Activated T-helper 1 cell treated with anti-CD3 and anti-CD28 coated beads, Interleukin-12 subunit alpha, Interleukin-12 subunit beta, Interleukin-2, Interleukin-4 antibody, amounts not matched to agents 30 ng/mL and 10 ng/mL and 1 ng/mL, durations not matched to agents 14 hours and 24 hours and 36 hours (primary cell): ENCODE measurements at regions not wholly inside any gene's neighbourhood (a gene's known extent, or its start where the extent isn't known, plus 50 kb on each side); places are given as distances from the start of the nearest gene placed in this dataset.

Experiments used
- DNase-seq: peaks from one replicate; pipeline ENCODE4 v3.0.0; 2021; ENCODE audit warnings: low spot score
- H3K27ac Mint-ChIP-seq: one replicate; pipeline ENCODE4 v1.8.0; 2021; ENCODE audit warnings: mild to moderate bottlenecking, mixed read lengths
- H3K27me3 Mint-ChIP-seq: one replicate; pipeline ENCODE4 v1.8.0; 2022; ENCODE audit warnings: mild to moderate bottlenecking, moderate library complexity, mixed read lengths; ENCODE audit not compliant: insufficient read depth
- H3K36me3 Mint-ChIP-seq: one replicate; pipeline ENCODE4 v1.8.0; 2021; ENCODE audit warnings: low read depth, mixed read lengths
- H3K4me1 Mint-ChIP-seq: one replicate; pipeline ENCODE4 v1.8.0; 2021; ENCODE audit warnings: low read depth, mixed read lengths
- H3K4me3 Mint-ChIP-seq: one replicate; pipeline ENCODE4 v1.8.0; 2021; ENCODE audit warnings: mild to moderate bottlenecking, moderate library complexity, mixed read lengths
- H3K9me3 Mint-ChIP-seq: one replicate; pipeline ENCODE4 v1.8.0; 2021; ENCODE audit warnings: mixed read lengths
- intact Hi-C: fragments of 100-400 bp; cut with micrococcal nuclease; formaldehyde crosslinking; loops from one replicate; pipeline ENCODE4 v1.15.1; 2024

DNA sequence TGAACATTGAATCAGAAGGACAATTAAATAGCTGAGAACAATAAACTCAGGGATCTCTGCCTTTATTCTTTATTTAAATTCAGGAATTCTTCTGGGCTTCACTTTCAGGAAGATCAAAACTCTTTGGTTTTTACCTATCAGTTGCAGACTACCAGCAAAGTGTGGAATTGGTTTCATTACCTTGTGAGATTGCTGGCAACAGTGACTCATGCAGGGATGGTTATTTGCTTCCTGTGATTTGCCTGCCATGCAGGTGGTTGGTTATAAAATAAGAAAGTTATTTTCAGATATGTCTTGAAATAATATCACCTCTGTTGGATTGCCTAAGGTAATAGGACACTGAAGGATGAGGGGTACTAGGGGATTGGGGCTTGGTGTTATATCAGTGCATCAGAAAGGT lies 204.6 kb downstream of the PTBP2 start:
- intact Hi-C loops, result no loop called here
- DNase-seq, result no peak
- Mint-ChIP-seq H3K27ac (no peak overlapping the region), H3K4me3 (no peak overlapping the region), H3K27me3 (peaks cover 4% of the 10 kb centered on the region), H3K36me3 (no peaks in the 10 kb centered on the region), H3K9me3 (peaks cover 10% of the 10 kb centered on the region), H3K4me1 (no peaks in the 10 kb centered on the region)

DNA sequence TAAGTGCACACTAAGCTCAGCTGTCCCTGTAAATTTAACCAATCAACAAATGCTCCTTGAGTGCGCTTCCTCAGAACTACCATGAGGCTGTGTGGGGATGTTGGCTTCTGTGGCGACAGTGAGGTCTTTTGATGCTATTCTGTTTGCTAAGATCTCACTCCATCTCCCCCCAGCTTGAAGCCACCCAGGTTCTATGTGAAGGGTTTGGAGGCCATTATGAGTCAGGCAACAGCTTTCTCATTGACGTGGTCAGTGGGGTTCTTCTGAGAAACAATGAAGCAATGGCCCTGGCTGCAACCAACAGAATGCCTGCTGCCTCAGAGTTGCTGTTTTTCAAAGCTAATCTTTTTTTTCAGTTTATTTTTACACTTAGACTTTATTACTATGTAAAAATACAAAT lies 205.5 kb downstream of the PTBP2 start:
- H3K27me3 Mint-ChIP-seq, result peaks cover 4% of the 10 kb centered on the region
- H3K36me3 Mint-ChIP-seq, result no peaks in the 10 kb centered on the region
- no peak overlapping the region for H3K27ac Mint-ChIP-seq
- no peaks in the 10 kb centered on the region for H3K4me1 Mint-ChIP-seq
- peaks cover 10% of the 10 kb centered on the region for H3K9me3 Mint-ChIP-seq
- DNase-seq, result no peak
- intact Hi-C loops, result no loop called here
- no peak overlapping the region for H3K4me3 Mint-ChIP-seq

- H3K27ac Mint-ChIP-seq, result no peak overlapping the region
- H3K27me3 Mint-ChIP-seq, result peaks cover 4% of the 10 kb centered on the region
- no peaks in the 10 kb centered on the region for H3K36me3 Mint-ChIP-seq
- no peaks in the 10 kb centered on the region for H3K4me1 Mint-ChIP-seq
- no peaks in the 10 kb centered on the region for H3K9me3 Mint-ChIP-seq
- DNase-seq, result no peak
- H3K4me3 Mint-ChIP-seq, result no peak overlapping the region
- intact Hi-C loops, result no loop called here
Measured at GRCh38 chr1:96931136-96931535, 209.6 kb downstream of the PTBP2 start.

DNA sequence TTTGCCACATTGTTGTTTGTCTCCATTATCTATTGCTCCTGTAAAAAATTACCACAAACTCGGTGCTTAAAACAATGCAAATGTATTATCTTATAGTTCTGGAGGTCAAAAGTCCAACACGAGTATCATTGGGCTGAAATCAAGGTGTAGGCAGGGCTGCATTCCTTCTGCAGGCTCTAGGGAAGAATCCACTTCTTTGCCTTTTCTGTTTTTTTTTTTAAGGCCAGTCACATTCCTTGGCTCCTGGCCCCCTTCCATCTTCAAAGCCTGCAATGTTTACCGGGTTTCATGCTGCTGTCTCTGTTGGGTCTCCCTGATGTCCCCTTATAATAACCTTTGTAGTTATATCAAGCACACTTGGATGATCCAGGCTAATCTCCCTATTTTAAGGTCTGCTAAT lies 212.7 kb downstream of the PTBP2 start:
- Mint-ChIP-seq H3K9me3 (no peaks in the 10 kb centered on the region), H3K27ac (no peak overlapping the region), H3K4me1 (no peaks in the 10 kb centered on the region), H3K36me3 (no peaks in the 10 kb centered on the region), H3K4me3 (no peak overlapping the region), H3K27me3 (no peaks in the 10 kb centered on the region)
- no peak for DNase-seq
- intact Hi-C loops, result no loop called here

DNA sequence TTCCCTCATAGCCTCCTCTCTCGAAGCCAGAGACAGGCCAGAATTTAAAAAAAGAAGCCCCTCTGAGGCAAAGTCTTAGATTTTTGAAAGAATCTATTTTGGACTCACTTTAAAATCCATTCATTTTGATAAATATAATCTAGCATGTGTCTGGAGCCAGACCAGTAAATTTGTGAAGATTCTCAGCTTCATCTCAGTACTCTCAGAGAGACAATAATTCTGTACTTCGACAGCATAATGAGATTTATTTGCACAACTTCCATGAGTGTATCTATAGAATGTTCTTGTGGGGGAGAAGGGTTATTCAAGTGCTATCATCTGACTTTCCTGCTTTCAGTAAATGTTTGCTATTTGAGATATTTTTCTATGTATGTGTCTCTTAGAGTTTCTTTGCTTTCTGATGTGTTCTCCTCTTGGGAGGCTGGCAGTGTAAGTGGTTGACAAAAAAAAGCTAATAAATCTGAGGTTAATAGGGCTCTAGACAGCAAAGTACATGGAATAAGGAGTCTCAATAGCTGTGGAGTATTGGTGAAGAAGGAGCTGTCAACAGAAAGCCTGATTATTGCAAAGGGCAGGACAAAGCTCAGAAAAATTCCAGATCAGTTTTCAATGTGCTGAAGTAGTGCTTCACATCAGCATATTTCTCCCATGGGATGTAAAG lies 223.0 kb downstream of the PTBP2 start:
- no peak for DNase-seq
- Mint-ChIP-seq H3K27me3 (peaks cover 1% of the 10 kb centered on the region), H3K36me3 (no peaks in the 10 kb centered on the region), H3K4me1 (no peaks in the 10 kb centered on the region), H3K9me3 (no peaks in the 10 kb centered on the region), H3K4me3 (no peak overlapping the region), H3K27ac (no peak overlapping the region)
- intact Hi-C loops, result no loop called here

- H3K36me3 Mint-ChIP-seq, result no peaks in the 10 kb centered on the region
- intact Hi-C loops, result no loop called here
- no peaks in the 10 kb centered on the region for H3K4me1 Mint-ChIP-seq
- no peak overlapping the region for H3K27ac Mint-ChIP-seq
- H3K9me3 Mint-ChIP-seq, result no peaks in the 10 kb centered on the region
- peaks cover 1% of the 10 kb centered on the region for H3K27me3 Mint-ChIP-seq
- H3K4me3 Mint-ChIP-seq, result no peak overlapping the region
- no peak for DNase-seq
Measured at GRCh38 chr1:96945509-96946084, 224.0 kb downstream of the PTBP2 start.

DNA sequence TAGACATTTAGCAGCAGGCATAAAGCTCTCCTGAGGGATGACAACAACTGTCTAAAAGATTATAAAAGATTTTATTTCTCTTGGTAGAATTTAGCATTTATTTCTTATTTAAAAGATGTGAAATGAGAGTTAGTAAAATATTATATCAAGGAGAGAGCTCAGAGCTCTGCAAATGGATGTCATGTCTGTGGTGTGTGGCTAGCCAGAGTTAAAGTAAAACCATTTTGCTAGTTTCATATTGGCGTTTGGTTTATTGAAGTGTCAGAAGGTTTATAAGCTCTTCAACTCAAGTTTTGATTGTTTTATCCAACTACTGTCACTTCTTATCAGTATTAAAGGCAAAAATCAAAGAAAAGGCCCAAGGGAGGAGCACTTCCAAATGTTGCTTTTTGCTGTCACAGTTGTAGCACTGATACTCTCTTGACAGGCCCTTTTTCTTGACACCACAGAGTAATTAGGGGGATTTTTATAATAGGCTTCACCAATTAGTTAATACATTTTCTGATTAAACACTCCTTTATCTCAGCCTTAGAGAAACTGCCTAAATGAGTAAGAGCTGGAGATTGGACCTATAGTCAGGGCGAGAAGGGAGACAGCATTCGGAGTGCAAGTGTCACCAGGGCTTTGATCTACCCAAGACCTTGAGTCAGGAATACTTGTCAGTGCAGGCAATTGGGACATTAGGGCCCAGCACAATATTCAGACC lies 233.9 kb downstream of the PTBP2 start:
- no peak overlapping the region for H3K27ac Mint-ChIP-seq
- H3K4me3 Mint-ChIP-seq, result no peak overlapping the region
- peaks cover 1% of the 10 kb centered on the region for H3K27me3 Mint-ChIP-seq
- no peaks in the 10 kb centered on the region for H3K9me3 Mint-ChIP-seq
- H3K4me1 Mint-ChIP-seq, result no peaks in the 10 kb centered on the region
- no peak for DNase-seq
- no peaks in the 10 kb centered on the region for H3K36me3 Mint-ChIP-seq
- intact Hi-C loops, result no loop called here

DNA sequence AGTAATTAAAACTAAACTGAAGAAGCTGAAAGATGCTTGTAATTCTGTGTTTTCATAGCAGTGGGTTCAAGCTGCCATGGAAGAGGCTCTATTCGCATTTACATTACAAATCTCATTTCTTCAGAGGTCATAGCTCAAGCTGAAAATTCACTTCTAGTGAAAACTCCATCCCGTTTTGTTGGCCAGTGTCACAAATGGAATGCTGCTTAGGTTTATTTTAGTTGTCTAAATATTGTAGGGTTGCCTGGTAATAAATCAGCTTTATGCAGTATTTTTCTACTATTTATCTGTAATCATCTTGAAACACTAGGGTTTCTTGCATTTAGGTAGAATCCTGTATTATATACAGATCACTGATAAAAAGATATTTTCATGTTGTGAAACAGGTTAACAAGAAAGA lies 240.6 kb downstream of the PTBP2 start:
- intact Hi-C loops, result no loop called here
- DNase-seq, result no peak
- Mint-ChIP-seq H3K36me3 (no peaks in the 10 kb centered on the region), H3K4me3 (no peak overlapping the region), H3K4me1 (no peaks in the 10 kb centered on the region), H3K27ac (no peak overlapping the region), H3K9me3 (no peaks in the 10 kb centered on the region), H3K27me3 (peaks cover 2% of the 10 kb centered on the region)

DNA sequence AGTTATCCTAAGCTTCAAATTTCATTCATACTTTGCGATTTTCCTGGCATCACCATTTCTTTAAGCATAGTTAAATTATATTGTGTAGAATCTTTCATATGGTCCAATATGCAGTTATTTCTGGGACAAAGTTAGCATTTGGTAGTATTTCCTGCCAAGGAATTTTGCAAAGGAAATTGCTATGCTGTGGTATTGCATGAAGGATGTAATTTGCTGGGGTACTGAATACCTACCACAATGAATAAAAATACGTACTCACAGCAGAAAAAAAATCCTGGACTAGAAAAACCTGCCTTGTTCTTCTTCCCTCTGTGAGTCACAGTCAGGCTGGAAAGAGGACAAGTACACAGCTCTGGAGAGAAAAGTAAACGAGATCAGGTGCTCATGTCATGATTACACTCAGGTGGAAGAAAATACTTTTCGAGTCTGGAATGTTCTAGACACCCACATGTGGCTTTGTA lies 241.2 kb downstream of the PTBP2 start:
- DNase-seq, result no peak
- Mint-ChIP-seq H3K9me3 (no peaks in the 10 kb centered on the region), H3K4me3 (no peak overlapping the region), H3K27me3 (peaks cover 2% of the 10 kb centered on the region), H3K27ac (no peak overlapping the region), H3K36me3 (no peaks in the 10 kb centered on the region), H3K4me1 (no peaks in the 10 kb centered on the region)
- intact Hi-C loops, result no loop called here

DNA sequence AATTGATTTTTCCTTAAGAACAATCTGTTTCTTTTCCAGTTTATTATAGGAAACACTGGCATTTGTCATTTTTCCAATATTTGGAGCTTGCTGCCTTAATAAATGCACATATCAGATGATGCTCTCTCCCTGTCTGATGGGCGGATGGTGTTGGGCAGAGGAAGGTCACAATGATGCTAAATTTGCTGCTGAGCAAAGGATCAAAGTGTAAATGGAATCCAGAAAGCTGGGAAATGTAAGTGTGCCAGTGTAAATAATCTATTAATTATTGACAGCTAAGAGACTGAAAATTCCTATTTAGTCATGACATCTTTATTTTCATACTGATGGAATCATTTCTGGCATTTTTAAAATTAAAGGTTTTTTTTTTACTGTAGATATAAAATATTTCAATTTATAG lies 243.2 kb downstream of the PTBP2 start:
- Mint-ChIP-seq H3K9me3 (no peaks in the 10 kb centered on the region), H3K27ac (no peak overlapping the region)

GRCh38 chr1:96966536-96967138 lies 245.1 kb downstream of the PTBP2 start:
- peak; percentile 43 for DNase-seq
- Mint-ChIP-seq H3K4me1 (no peaks in the 10 kb centered on the region), H3K27ac (no peak overlapping the region), H3K9me3 (no peaks in the 10 kb centered on the region), H3K4me3 (no peak overlapping the region), H3K36me3 (no peaks in the 10 kb centered on the region), H3K27me3 (peaks cover 7% of the 10 kb centered on the region)
- intact Hi-C loops, result loop anchor here (1.0 kb wide), 3 partner anchors 854 to 1502 kb away; no protein-coding TSS in a partner anchor

More for the DNA sequence above, 243.2 kb downstream of the PTBP2 start:
- intact Hi-C loops, result no loop called here
- Mint-ChIP-seq H3K36me3 (no peaks in the 10 kb centered on the region), H3K4me1 (no peaks in the 10 kb centered on the region), H3K4me3 (no peak overlapping the region), H3K27me3 (peaks cover 7% of the 10 kb centered on the region)
- no peak for DNase-seq

DNA sequence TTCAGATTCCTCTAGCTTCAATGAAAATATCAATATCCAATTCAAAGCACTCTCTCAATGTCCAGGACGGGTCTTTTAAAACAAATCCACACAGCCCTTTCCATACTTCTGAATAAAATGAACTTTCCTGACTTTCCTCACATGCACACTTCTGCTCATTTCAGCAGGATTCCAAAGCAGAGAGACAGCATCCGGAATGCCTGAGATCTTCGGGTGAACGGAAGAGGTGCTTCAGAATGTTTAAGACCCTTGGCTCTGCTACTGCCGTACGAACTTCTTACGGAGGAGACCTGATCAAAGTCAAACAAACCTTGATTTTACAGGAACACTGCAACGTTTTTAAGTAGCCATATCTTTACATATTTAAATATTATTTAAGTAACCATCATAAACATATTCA lies 245.7 kb downstream of the PTBP2 start:
- no peak overlapping the region for H3K27ac Mint-ChIP-seq
- H3K9me3 Mint-ChIP-seq, result no peaks in the 10 kb centered on the region
- intact Hi-C loops, result no loop called here
- H3K27me3 Mint-ChIP-seq, result peaks cover 7% of the 10 kb centered on the region
- no peak overlapping the region for H3K4me3 Mint-ChIP-seq
- DNase-seq, result no peak
- H3K36me3 Mint-ChIP-seq, result no peaks in the 10 kb centered on the region
- no peaks in the 10 kb centered on the region for H3K4me1 Mint-ChIP-seq

DNA sequence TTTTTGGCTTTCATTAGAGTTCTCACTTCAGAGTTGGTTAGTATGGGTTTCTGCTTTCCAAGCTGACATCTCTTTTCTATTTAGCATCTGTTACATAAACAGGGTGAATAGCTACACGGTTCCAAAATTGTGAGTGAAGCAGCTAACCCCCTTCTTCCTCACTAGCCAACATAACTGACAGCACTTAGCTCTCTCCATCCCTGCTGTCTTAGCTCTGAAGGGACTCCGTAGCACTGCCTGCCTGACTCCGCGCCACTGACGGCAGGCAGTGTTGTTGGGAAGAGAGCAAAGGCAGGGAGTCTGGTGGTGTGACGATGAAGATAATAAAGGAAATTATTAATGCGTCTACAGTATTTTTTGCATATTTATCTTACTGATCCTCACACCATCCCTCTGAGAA lies 247.0 kb downstream of the PTBP2 start:
- Mint-ChIP-seq H3K9me3 (no peaks in the 10 kb centered on the region), H3K4me3 (no peak overlapping the region), H3K4me1 (no peaks in the 10 kb centered on the region), H3K27ac (no peak overlapping the region), H3K27me3 (peaks cover 7% of the 10 kb centered on the region), H3K36me3 (no peaks in the 10 kb centered on the region)
- no peak for DNase-seq
- intact Hi-C loops, result no loop called here
